DMS53 treated with DMSO at 0.1 percent for 48 hours (cell line): ENCODE measurements at regions not wholly inside any gene's neighbourhood (a gene's known extent, or its start where the extent isn't known, plus 50 kb on each side); places are given as distances from the start of the nearest gene placed in this dataset.
A peak's percentile ranks its signal among the peaks of the same experiment; 100 is the strongest.
"Not testable (repeated sequence)": the region's sequence is repeated elsewhere in the genome, so short reads cannot be mapped to it uniquely, and the experiment has no call there.

Experiments used
- DNase-seq: peaks from one replicate; lab custom pipeline; 2025; ENCODE audit not compliant: unreplicated experiment; lab: John Stamatoyannopoulos, UW

- DNase-seq = no peak
These were observed 403.2 kb downstream of the DSC3 start for GRCh38 chr18:30639361-30639760.

- DNase-seq = no peak
These were observed 408.3 kb downstream of the DSC3 start for GRCh38 chr18:30634249-30634648.

GRCh38 chr18:30632071-30632698 is 410.4 kb downstream of the DSC3 start:
- no peak for DNase-seq

- DNase-seq = no peak
These were observed 416.6 kb downstream of the DSC3 start for GRCh38 chr18:30625961-30626360.

- DNase-seq = no peak
These were observed 419.0 kb downstream of the DSC3 start for GRCh38 chr18:30623401-30624065.

- DNase-seq = no peak
These were observed 419.9 kb downstream of the DSC3 start for GRCh38 chr18:30622635-30623034.

- no peak for DNase-seq
These were observed 420.4 kb downstream of the DSC3 start for GRCh38 chr18:30622104-30622503.

GRCh38 chr18:30618567-30618966 is 424.0 kb downstream of the DSC3 start:
- no peak for DNase-seq

GRCh38 chr18:30616414-30616813 is 426.1 kb downstream of the DSC3 start:
- no peak for DNase-seq

GRCh38 chr18:30613467-30613801 is 429.1 kb downstream of the DSC3 start:
- DNase-seq = no peak

- no peak for DNase-seq
These were observed 441.0 kb downstream of the DSC3 start for GRCh38 chr18:30601541-30601940.

GRCh38 chr18:30597202-30597601 is 445.3 kb downstream of the DSC3 start:
- no peak for DNase-seq

GRCh38 chr18:30596635-30597034 is 445.9 kb downstream of the DSC3 start:
- DNase-seq = no peak

GRCh38 chr18:30595942-30596341 is 446.6 kb downstream of the DSC3 start:
- peak; percentile 52 for DNase-seq

- not testable (repeated sequence) for DNase-seq
These were observed 447.6 kb downstream of the DSC3 start for GRCh38 chr18:30594911-30595310.

- no peak for DNase-seq
These were observed 451.1 kb downstream of the DSC3 start for GRCh38 chr18:30591462-30591861.

GRCh38 chr18:30588673-30589164 is 453.8 kb downstream of the DSC3 start:
- no peak for DNase-seq

- DNase-seq = no peak
These were observed 458.8 kb downstream of the DSC3 start for GRCh38 chr18:30583768-30584167.

GRCh38 chr18:30582078-30582477 is 460.5 kb downstream of the DSC3 start:
- no peak for DNase-seq

- no peak for DNase-seq
These were observed 463.8 kb downstream of the DSC3 start for GRCh38 chr18:30578707-30579106.

- no peak for DNase-seq
These were observed 470.3 kb downstream of the DSC3 start for GRCh38 chr18:30572214-30572613.

GRCh38 chr18:30568333-30568732 is 474.2 kb downstream of the DSC3 start:
- no peak for DNase-seq

GRCh38 chr18:30566877-30567276 is 475.7 kb downstream of the DSC3 start:
- no peak for DNase-seq
